Heart right ventricle (tissue), 16 donors: ENCODE measurements at regions not wholly inside any gene's neighbourhood (a gene's known extent, or its start where the extent isn't known, plus 50 kb on each side); places are given as distances from the start of the nearest gene placed in this dataset.

Experiments used
- ATAC-seq, 8 donors: fragments of 200-7000 bp; cut with Tn5 transposase; one replicate each; pipeline ENCODE4 v1.9.1; 2020; ENCODE audit warnings: mild to moderate bottlenecking in 8 of 8, moderate library complexity in 8 of 8, moderate number of reproducible peaks in 1 of 8
- DNase-seq, 2 donors: peaks; one replicate each; pipeline ENCODE4 v3.0.0-alpha.2; 2020
- H3K27ac ChIP-seq, 10 donors: fragments of 200-600 bp; sonication (generic) in 2 of 10; one replicate each; pipeline versions ENCODE4 v1.5.0 to v1.8.0; 2020 to 2022; ENCODE audit warnings: mild to moderate bottlenecking in 3 of 10
- H3K27me3 ChIP-seq, 7 donors: fragments of 200-600 bp; one replicate each; pipeline ENCODE4 v1.8.0; 2021 to 2022; ENCODE audit warnings: mild to moderate bottlenecking in 2 of 7
- H3K36me3 ChIP-seq, 9 donors: fragments of 200-600 bp; sonication (generic) in 1 of 9; one replicate each; pipeline versions ENCODE4 v1.5.0 to v1.8.0; 2020 to 2022; ENCODE audit warnings: mild to moderate bottlenecking in 2 of 9
- H3K4me1 ChIP-seq, 9 donors: fragments of 200-600 bp; sonication (generic) in 1 of 9; one replicate each; pipeline versions ENCODE4 v1.5.0 to v1.8.0; 2020 to 2022; ENCODE audit warnings: mild to moderate bottlenecking in 4 of 9
- H3K4me3 ChIP-seq, 10 donors: fragments of 200-600 bp; sonication (generic) in 2 of 10; one replicate each; pipeline versions ENCODE4 v1.5.0 to v1.8.0; 2020 to 2022; ENCODE audit warnings: mild to moderate bottlenecking in 7 of 10, moderate library complexity in 2 of 10
- H3K9me3 ChIP-seq, 11 donors: fragments of 200-600 bp in 10 of 11; sonication (generic) in 2 of 11; one replicate each; pipeline versions ENCODE4 v1.5.0 to v1.8.0; 2013 to 2022; ENCODE audit warnings: mild to moderate bottlenecking in 2 of 11, control low read depth in 1 of 11, moderate library complexity in 1 of 11
- CTCF ChIP-seq, 9 donors: fragments of 200-600 bp; sonication (generic) in 2 of 9; IDR thresholded peaks; one replicate each; pipeline versions ENCODE4 v1.5.0 to v1.8.0; 2021 to 2022; ENCODE audit warnings: antibody characterized with exemption in 9 of 9, mild to moderate bottlenecking in 5 of 9, moderate library complexity in 1 of 9
- WGBS, 2 donors: extraction: QIAGEN DNeasy Blood & Tissue Kit; methylation state at CpG; one replicate each; pipeline ENCODE4 v1.1.7; 2013; ENCODE audit warnings: inconsistent platforms in 1 of 2; 5-methylcytosine and 5-hydroxymethylcytosine counted together
- intact Hi-C, 10 donors: fragments of 100-400 bp; cut with DNase I; formaldehyde crosslinking; loops; one replicate each; pipeline versions ENCODE4 v1.11.1 to v1.14.2; 2022
- donor health status: Arrhythmogenic right ventricular cardiomyopathy.
- donor health status: ischemic (EF 13 %, LVEDD 7.1; RV severe dilation, severe dysfunction).
- donor health status: healthy with polysubstance abuse.
- donor health status: DM: no; HTN: yes; CAD: no.
- donor health status: DM: no; HTN: no; CAD: no.
- donor health status: ischemic (EF 25% LVEDD 6.9; RV normal size, moderate dysfunction).
- donor health status: ischemic (EF 25% LVEDD 5.7; RV mildly dilated, moderate dysfunction).
- donor health status: healthy.
- donor health status: DM: yes; HTN: yes; CAD: no.
- donor health status: Ischemic cardiomyopathy.
- donor health status: ischemic (EF 35%, LVEDD 5.7; RV mildly dilated, moderate dysfunction).
- donor health status: nonischemic (EF 11% LVEDD 7.7; RV severe dilation, severe dysfunction).
- donor health status: DM: yes; HTN: yes; CAD: no.
- donor health status: PGD.
- donor health status: ischemic (EF 29% LVEDD 5.4; RV normal size, mild dysfunction).
- donor health status: nonischemic (EF 23%, LVEDD 6.1; RV moderate dilation, normal function).

GRCh38 chr4:97504713-97505112 lies 638.6 kb downstream of the STPG2 start:
- Histone ChIP-seq H3K27me3 (no peaks in the 10 kb centered on the region), H3K27ac (no peak overlapping the region), H3K4me3 (no peak overlapping the region), H3K9me3 (no peaks in the 10 kb centered on the region), H3K36me3 (no peaks in the 10 kb centered on the region), H3K4me1 (no peaks in the 10 kb centered on the region)
- intact Hi-C loops, result no loop called here
- no peak for DNase-seq
- no peak for TF ChIP-seq CTCF (IDR thresholded peaks at IDR 0.05)
- ATAC-seq, result no peak

GRCh38 chr4:97507587-97508245 lies 635.6 kb downstream of the STPG2 start:
- Histone ChIP-seq H3K4me3 (no peak overlapping the region), H3K36me3 (no peaks in the 10 kb centered on the region), H3K9me3 (no peaks in the 10 kb centered on the region), H3K27ac (no peak overlapping the region), H3K4me1 (no peaks in the 10 kb centered on the region), H3K27me3 (no peaks in the 10 kb centered on the region)
- no peak for TF ChIP-seq CTCF (IDR thresholded peaks at IDR 0.05)
- DNase-seq (no peak), ATAC-seq (no peak)
- intact Hi-C loops, result no loop called here
- 93 to 97% methylated on average over 2 of the region's 2 CpGs for WGBS, 2 donors
